ENCODE measurements at regions not wholly inside any gene's neighbourhood (a gene's known extent, or its start where the extent isn't known, plus 50 kb on each side); places are given as distances from the start of the nearest gene placed in this dataset.

DNA sequence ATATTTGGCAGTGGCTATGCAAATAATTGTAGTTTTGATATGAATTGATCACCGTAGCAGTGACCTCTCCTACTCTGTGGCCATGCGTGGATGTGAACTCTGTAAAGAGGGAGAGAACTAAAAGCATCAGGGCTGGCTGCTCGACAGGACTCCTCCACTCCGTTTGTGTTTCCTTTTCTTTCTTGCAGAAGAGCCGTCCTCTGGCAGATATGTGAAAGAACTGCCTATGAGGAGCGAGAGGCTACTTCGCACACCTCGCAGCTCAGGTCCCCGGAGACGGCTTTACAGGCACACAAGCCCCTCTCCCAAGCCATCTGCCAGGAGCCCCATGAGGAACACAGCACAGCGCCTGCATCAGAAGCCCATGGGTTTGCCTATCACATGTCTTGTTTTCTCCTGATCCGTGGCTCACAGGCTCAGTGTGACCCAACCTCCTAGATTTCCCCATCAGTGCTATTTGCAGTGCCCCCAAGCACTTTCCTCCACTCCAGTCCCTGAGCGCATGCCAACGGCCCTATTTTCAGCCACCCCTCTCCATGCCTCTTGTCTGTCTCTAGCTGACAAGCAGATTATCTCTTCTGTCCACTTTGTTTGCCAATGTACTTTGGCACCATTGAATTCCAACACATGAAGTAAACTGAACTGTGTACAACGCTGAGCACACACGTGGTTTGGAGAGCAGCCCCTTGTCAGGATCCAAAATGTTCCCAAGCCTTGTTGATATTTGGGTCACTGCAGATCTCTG is 164.3 kb upstream of the AKR1E2 start:
- ATAC-seq (peak; percentile 88 to 93), DNase-seq (peak; percentile 83 to 94 (median 93))
- Histone ChIP-seq H3K4me1 (ENCODE audit: control insufficient read depth, insufficient read depth, low read length) (no peaks in the 10 kb centered on the region), H3K4me3 (ENCODE audit: low read length) (no peak overlapping the region), H3K27me3 (ENCODE audit: control insufficient read depth, insufficient read depth) (no peaks in the 10 kb centered on the region), H3K9me3 (ENCODE audit: control insufficient read depth, low read length) (no peaks in the 10 kb centered on the region), H3K27ac (ENCODE audit: low read length) (peak overlapping the region; percentile 97)
- 37% methylated on average over 16 of the region's 16 CpGs for WGBS
- intact Hi-C loops (cut with DNase I), result loop anchor here in 2 of 4 donors (5.0 to 10.0 kb wide), 2 partner anchors 103 to 106 kb away; no protein-coding TSS in a partner anchor

- Histone ChIP-seq H3K27ac (ENCODE audit: low read length) (no peak overlapping the region), H3K27me3 (ENCODE audit: control insufficient read depth, insufficient read depth) (no peaks in the 10 kb centered on the region), H3K9me3 (ENCODE audit: control insufficient read depth, low read length) (no peaks in the 10 kb centered on the region), H3K4me3 (ENCODE audit: low read length) (no peak overlapping the region), H3K4me1 (ENCODE audit: control insufficient read depth, insufficient read depth, low read length) (no peaks in the 10 kb centered on the region)
- intact Hi-C loops (cut with DNase I), result loop anchor here (5.0 to 10.0 kb wide), 6 partner anchors 144 to 874 kb away; partner anchors contain the start of gene KLF6 (in 1 of the 4)
- ATAC-seq (no peak), DNase-seq (no peak)
- WGBS, result 70% methylated on average over 8 of the region's 8 CpGs
These were observed 167.2 kb upstream of the AKR1E2 start for GRCh38 chr10:4658777-4659176.

GRCh38 chr10:4656576-4657194 is 169.3 kb upstream of the AKR1E2 start:
- peak in 1 of 2 donors; percentile 62 for ATAC-seq
- no peaks in the 10 kb centered on the region for H3K4me1 ChIP-seq (ENCODE audit: control insufficient read depth, insufficient read depth, low read length)
- H3K4me3 ChIP-seq (ENCODE audit: low read length), result no peak overlapping the region
- DNase-seq, result peak in 2 of 3 donors; percentile 54 to 70
- no peak overlapping the region for H3K27ac ChIP-seq (ENCODE audit: low read length)
- H3K27me3 ChIP-seq (ENCODE audit: control insufficient read depth, insufficient read depth), result no peaks in the 10 kb centered on the region
- no peaks in the 10 kb centered on the region for H3K9me3 ChIP-seq (ENCODE audit: control insufficient read depth, low read length)
- 14% methylated on average over 7 of the region's 7 CpGs for WGBS
- intact Hi-C loops (cut with DNase I), result loop anchor here (5.0 to 10.0 kb wide), 6 partner anchors 142 to 872 kb away; partner anchors contain the start of gene KLF6 (in 1 of the 4)

- 73% methylated on average over 5 of the region's 5 CpGs for WGBS
- intact Hi-C loops (cut with DNase I), result loop anchor here (5.0 to 10.0 kb wide), 6 partner anchors 141 to 871 kb away; partner anchors contain the start of gene KLF6 (in 1 of the 4)
- DNase-seq (no peak), ATAC-seq (no peak)
- H3K27ac ChIP-seq (ENCODE audit: low read length), result no peak overlapping the region
- H3K27me3 ChIP-seq (ENCODE audit: control insufficient read depth, insufficient read depth), result no peaks in the 10 kb centered on the region
- no peak overlapping the region for H3K4me3 ChIP-seq (ENCODE audit: low read length)
- no peaks in the 10 kb centered on the region for H3K9me3 ChIP-seq (ENCODE audit: control insufficient read depth, low read length)
- no peaks in the 10 kb centered on the region for H3K4me1 ChIP-seq (ENCODE audit: control insufficient read depth, insufficient read depth, low read length)
These were observed 170.1 kb upstream of the AKR1E2 start for GRCh38 chr10:4655879-4656278.

GRCh38 chr10:4655406-4655805 is 170.6 kb upstream of the AKR1E2 start:
- Histone ChIP-seq H3K27ac (ENCODE audit: low read length) (no peak overlapping the region), H3K4me3 (ENCODE audit: low read length) (no peak overlapping the region), H3K27me3 (ENCODE audit: control insufficient read depth, insufficient read depth) (no peaks in the 10 kb centered on the region), H3K4me1 (ENCODE audit: control insufficient read depth, insufficient read depth, low read length) (peaks cover 2% of the 10 kb centered on the region), H3K9me3 (ENCODE audit: control insufficient read depth, low read length) (no peaks in the 10 kb centered on the region)
- no peak for ATAC-seq
- WGBS, result 76% methylated on average over 3 of the region's 3 CpGs
- intact Hi-C loops (cut with DNase I), result loop anchor here (5.0 to 10.0 kb wide), 6 partner anchors 141 to 871 kb away; partner anchors contain the start of gene KLF6 (in 1 of the 4)
- no peak for DNase-seq

- Histone ChIP-seq H3K9me3 (ENCODE audit: control insufficient read depth, low read length) (no peaks in the 10 kb centered on the region), H3K27me3 (ENCODE audit: control insufficient read depth, insufficient read depth) (no peaks in the 10 kb centered on the region), H3K27ac (ENCODE audit: low read length) (no peak overlapping the region), H3K4me3 (ENCODE audit: low read length) (no peak overlapping the region), H3K4me1 (ENCODE audit: control insufficient read depth, insufficient read depth, low read length) (peaks cover 2% of the 10 kb centered on the region)
- no peak for ATAC-seq
- no peak for DNase-seq
- intact Hi-C loops (cut with DNase I), result loop anchor here (10.0 kb wide), 5 partner anchors 140 to 870 kb away; partner anchors contain the start of gene KLF6 (in 1 of the 4)
- 98% methylated on average over 2 of the region's 2 CpGs for whole genome bisulfite sequencing
These were observed 171.5 kb upstream of the AKR1E2 start for GRCh38 chr10:4654496-4654895.

DNA sequence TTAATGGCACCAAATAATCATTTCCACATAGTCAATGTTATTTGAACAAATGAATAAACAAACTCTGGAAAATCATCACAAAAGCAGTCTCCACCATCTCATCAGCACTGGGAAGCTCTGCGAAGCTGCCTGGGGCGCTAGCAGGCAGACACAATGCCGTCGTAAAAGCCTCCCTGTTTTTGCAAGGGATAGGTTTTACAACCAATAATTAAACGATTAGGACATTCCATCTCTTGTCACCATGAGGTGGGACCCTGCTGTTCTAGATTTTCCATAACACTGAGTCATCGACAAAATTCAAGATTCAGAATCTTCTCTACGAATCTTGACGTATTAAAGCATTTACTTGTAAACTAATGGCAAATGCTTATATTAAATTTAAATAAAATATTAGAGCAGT is 172.8 kb upstream of the AKR1E2 start:
- Histone ChIP-seq H3K4me1 (ENCODE audit: control insufficient read depth, insufficient read depth, low read length) (peaks cover 2% of the 10 kb centered on the region), H3K9me3 (ENCODE audit: control insufficient read depth, low read length) (no peaks in the 10 kb centered on the region), H3K4me3 (ENCODE audit: low read length) (no peak overlapping the region), H3K27me3 (ENCODE audit: control insufficient read depth, insufficient read depth) (no peaks in the 10 kb centered on the region), H3K27ac (ENCODE audit: low read length) (no peak overlapping the region)
- intact Hi-C loops (cut with DNase I), result loop anchor here (10.0 kb wide), 5 partner anchors 138 to 868 kb away; partner anchors contain the start of gene KLF6 (in 1 of the 4)
- ATAC-seq, result no peak
- no peak for DNase-seq
- WGBS, result 93% methylated on average over 8 of the region's 8 CpGs

DNA sequence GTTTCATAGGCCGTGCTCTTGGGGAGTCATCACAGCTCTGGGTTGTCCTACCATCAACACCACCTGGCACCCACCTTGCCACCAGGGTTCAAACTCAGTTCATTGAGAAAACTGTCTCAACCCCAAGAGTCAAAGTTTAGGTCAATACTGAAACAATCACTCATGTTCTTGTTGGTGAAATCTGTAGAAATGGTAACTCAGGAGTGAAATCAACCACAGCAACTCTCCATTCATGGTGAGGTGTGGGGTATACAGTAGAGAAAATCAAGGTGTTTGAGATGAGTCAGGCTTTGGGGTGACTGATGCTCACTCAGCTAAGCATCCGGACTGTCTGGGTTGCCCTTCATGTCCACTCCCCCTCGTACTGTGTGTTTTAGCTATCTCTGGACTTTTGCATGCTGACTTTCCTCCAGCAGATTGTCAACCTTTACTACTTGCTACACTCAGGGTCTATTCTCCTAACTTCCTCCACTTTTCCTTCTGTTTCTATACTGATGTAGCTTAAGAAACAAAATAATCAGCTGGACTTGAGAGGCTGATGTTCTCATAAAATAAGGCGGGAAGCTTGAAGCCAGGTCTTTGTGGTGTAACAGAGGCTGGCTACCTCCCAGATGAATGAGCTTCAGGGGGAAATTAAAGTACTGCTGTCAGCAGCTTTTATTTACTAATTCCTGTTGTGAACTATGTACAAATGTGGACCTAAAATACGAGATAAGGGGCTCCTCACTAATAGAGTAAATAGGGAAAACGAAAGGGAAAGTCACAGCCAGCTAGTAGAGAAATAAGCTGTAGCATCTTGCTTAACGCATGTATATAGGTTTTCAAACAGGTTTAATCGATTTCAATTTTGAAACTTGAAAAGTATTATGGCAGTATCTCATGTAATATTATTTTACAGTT is 173.6 kb upstream of the AKR1E2 start:
- Histone ChIP-seq H3K4me1 (ENCODE audit: control insufficient read depth, insufficient read depth, low read length) (peaks cover 2% of the 10 kb centered on the region), H3K27me3 (ENCODE audit: control insufficient read depth, insufficient read depth) (no peaks in the 10 kb centered on the region), H3K27ac (ENCODE audit: low read length) (no peak overlapping the region), H3K9me3 (ENCODE audit: control insufficient read depth, low read length) (no peaks in the 10 kb centered on the region), H3K4me3 (ENCODE audit: low read length) (no peak overlapping the region)
- 73% methylated on average over 8 of the region's 8 CpGs for WGBS
- ATAC-seq (no peak), DNase-seq (no peak)
- intact Hi-C loops (cut with DNase I), result loop anchor here (10.0 kb wide), 5 partner anchors 138 to 868 kb away; partner anchors contain the start of gene KLF6 (in 1 of the 4)

- intact Hi-C loops (cut with DNase I), result loop anchor here (10.0 kb wide), 5 partner anchors 137 to 867 kb away; partner anchors contain the start of gene KLF6 (in 1 of the 4)
- WGBS, result 98% methylated on average over 5 of the region's 5 CpGs
These were observed 174.5 kb upstream of the AKR1E2 start for GRCh38 chr10:4651404-4652037.

DNA sequence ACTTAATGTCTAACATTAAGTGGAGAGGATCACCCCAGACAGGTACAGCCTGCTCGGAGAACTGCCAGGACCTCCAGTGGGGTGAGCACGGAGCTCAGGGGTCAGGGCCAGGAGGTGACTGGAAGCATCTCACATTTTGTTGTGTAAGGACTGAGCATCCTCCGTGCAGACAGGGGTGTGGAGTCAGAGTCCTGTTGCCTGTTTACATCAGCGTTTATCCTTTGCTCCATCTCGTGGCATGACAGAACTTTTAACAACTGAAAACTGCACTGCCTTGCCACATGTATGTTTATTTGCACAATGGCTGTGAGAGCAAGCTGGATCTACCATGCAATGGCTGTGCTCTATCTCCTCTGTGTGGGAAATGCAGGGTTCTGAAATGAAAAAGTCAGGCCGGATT is 175.4 kb upstream of the AKR1E2 start:
- H3K27me3 ChIP-seq (ENCODE audit: control insufficient read depth, insufficient read depth), result no peaks in the 10 kb centered on the region
- H3K4me1 ChIP-seq (ENCODE audit: control insufficient read depth, insufficient read depth, low read length), result peaks cover 2% of the 10 kb centered on the region
- H3K27ac ChIP-seq (ENCODE audit: low read length), result no peak overlapping the region
- ATAC-seq (no peak), DNase-seq (no peak)
- H3K4me3 ChIP-seq (ENCODE audit: low read length), result no peak overlapping the region
- H3K9me3 ChIP-seq (ENCODE audit: control insufficient read depth, low read length), result no peaks in the 10 kb centered on the region
- intact Hi-C loops (cut with DNase I), result loop anchor here (10.0 kb wide), 5 partner anchors 136 to 866 kb away; partner anchors contain the start of gene KLF6 (in 1 of the 4)
- WGBS, result 72% methylated on average over 6 of the region's 6 CpGs

More at GRCh38 chr10:4651404-4652037, 174.5 kb upstream of the AKR1E2 start:
- ATAC-seq, result no peak
- H3K4me1 ChIP-seq (ENCODE audit: control insufficient read depth, insufficient read depth, low read length), result peaks cover 2% of the 10 kb centered on the region
- H3K27me3 ChIP-seq (ENCODE audit: control insufficient read depth, insufficient read depth), result no peaks in the 10 kb centered on the region
- no peaks in the 10 kb centered on the region for H3K9me3 ChIP-seq (ENCODE audit: control insufficient read depth, low read length)
- DNase-seq, result no peak
- H3K27ac ChIP-seq (ENCODE audit: low read length), result no peak overlapping the region
- no peak overlapping the region for H3K4me3 ChIP-seq (ENCODE audit: low read length)
